ENCODE measurements at regions not wholly inside any gene's neighbourhood (a gene's known extent, or its start where the extent isn't known, plus 50 kb on each side); places are given as distances from the start of the nearest gene placed in this dataset.
"Not testable (repeated sequence)": the region's sequence is repeated elsewhere in the genome, so short reads cannot be mapped to it uniquely, and the experiment has no call there.

DNA sequence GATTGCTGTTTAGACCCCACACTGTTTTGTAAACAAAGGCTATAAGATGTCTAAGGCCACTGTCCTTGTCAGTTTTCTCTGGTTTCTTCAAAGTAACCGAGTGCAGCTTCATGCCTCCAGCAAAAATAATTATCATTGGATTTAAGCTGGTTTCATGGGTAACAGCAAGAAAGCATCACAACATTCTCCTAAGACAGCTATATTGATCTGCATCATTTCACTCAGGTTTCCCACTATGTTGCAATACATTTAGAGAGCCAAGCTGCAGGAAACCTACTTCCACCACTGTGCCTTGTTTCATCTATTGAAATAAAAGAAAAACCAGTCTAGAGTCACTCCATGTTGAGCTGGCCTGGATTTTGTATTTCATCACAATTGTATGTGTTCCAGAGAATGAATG, 351.4 kb downstream of the OXSM start:
- no peak for DNase-seq (ENCODE audit: low spot score)
- Histone ChIP-seq H3K27ac (ENCODE audit: low read depth in 1 of 2, low read length in 2 of 2) (no peak overlapping the region), H3K9ac (ENCODE audit: low read depth in 1 of 2, low read length in 2 of 2) (no peak overlapping the region), H3K4me3 (ENCODE audit: low read depth in 1 of 3, low read length in 3 of 3) (no peak overlapping the region), H3K9me3 (ENCODE audit: control insufficient read depth in 4 of 4, low read length in 3 of 4) (peaks cover 0 to 8% (median 3%) of the 10 kb centered on the region in 4 donors), H3K4me1 (ENCODE audit: control insufficient read depth in 4 of 4, insufficient read depth in 4 of 4, low read length in 3 of 4) (no peaks in the 10 kb centered on the region), H3K36me3 (ENCODE audit: control insufficient read depth in 4 of 4, insufficient read depth in 3 of 4, low read depth in 1 of 4, low read length in 3 of 4) (no peaks in the 10 kb centered on the region), H3K27me3 (ENCODE audit: control insufficient read depth in 4 of 4, insufficient read depth in 4 of 4, low read length in 3 of 4) (no peaks in the 10 kb centered on the region)
- 75% methylated on average over 1 of the region's 1 CpG for WGBS
- TF ChIP-seq FOXA1 (IDR thresholded peaks at IDR 0.05) (no peak), SP1 (IDR thresholded peaks at IDR 0.05) (no peak), RXRA (IDR thresholded peaks at IDR 0.05) (no peak), HNF4A (conservative IDR thresholded peaks at IDR 0.05) (no peak), RAD21 (IDR thresholded peaks at IDR 0.05) (no peak), ATF3 (IDR thresholded peaks at IDR 0.05) (no peak), NR2F2 (IDR thresholded peaks at IDR 0.05) (no peak), REST (IDR thresholded peaks at IDR 0.05) (no peak), EGR1 (IDR thresholded peaks at IDR 0.05; ENCODE audit: low read depth in 2 of 2) (no peak), YY1 (IDR thresholded peaks at IDR 0.05) (no peak), FOXA2 (IDR thresholded peaks at IDR 0.05) (no peak), TAF1 (conservative IDR thresholded peaks at IDR 0.05) (no peak)
- TF ChIP-seq, protein P1, sequence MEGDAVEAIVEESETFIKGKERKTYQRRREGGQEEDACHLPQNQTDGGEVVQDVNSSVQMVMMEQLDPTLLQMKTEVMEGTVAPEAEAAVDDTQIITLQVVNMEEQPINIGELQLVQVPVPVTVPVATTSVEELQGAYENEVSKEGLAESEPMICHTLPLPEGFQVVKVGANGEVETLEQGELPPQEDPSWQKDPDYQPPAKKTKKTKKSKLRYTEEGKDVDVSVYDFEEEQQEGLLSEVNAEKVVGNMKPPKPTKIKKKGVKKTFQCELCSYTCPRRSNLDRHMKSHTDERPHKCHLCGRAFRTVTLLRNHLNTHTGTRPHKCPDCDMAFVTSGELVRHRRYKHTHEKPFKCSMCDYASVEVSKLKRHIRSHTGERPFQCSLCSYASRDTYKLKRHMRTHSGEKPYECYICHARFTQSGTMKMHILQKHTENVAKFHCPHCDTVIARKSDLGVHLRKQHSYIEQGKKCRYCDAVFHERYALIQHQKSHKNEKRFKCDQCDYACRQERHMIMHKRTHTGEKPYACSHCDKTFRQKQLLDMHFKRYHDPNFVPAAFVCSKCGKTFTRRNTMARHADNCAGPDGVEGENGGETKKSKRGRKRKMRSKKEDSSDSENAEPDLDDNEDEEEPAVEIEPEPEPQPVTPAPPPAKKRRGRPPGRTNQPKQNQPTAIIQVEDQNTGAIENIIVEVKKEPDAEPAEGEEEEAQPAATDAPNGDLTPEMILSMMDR (IDR thresholded peaks at IDR 0.05; ENCODE audit: low read depth, low read length, missing input control) = no peak

DNA sequence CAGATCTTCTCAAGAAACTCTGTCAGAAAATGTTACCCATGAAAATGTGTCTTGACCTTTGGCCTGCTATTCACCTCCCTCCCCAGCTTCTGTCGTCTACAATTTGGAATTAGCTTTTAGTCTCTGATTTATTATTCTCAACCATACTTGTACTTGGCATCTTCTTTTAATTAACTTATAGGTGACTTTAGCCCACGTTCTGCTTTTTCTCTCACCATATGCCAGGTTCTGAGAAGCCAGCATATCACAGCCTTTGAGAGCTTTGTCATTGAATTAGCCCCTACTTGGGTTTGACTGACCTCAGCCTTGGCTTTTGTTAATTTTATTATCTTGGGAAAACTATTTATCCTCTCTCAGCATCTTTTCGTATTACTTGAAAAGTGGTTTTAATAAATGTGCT, 355.9 kb downstream of the OXSM start:
- WGBS = 63% methylated on average over 3 of the region's 3 CpGs

DNA sequence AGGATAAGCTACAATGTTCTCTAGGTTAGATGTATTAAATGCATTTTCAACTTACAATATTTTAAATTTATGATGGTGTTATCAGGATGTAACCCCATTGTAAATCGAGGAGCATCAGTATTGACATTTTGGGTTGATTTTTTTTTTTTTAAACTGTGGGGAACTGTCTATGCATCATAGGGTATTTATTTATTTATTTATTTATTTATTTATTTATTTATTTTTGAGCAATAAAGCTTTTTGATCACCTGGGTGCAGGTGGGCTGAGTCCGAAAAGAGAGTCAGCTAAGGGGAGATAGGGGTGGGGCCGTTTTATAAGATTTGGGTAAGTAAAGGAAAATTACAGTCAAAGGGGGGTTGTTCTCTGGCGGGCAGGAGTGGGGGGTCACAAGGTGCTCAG, 367.5 kb downstream of the OXSM start:
- H3K27me3 ChIP-seq (ENCODE audit: control insufficient read depth in 4 of 4, insufficient read depth in 4 of 4, low read length in 3 of 4); H3K4me3 ChIP-seq (ENCODE audit: low read depth in 1 of 3, low read length in 3 of 3); H3K27ac ChIP-seq (ENCODE audit: low read depth in 1 of 2, low read length in 2 of 2); H3K4me1 ChIP-seq (ENCODE audit: control insufficient read depth in 4 of 4, insufficient read depth in 4 of 4, low read length in 3 of 4); DNase-seq (ENCODE audit: low spot score); H3K9ac ChIP-seq (ENCODE audit: low read depth in 1 of 2, low read length in 2 of 2); H3K9me3 ChIP-seq (ENCODE audit: control insufficient read depth in 4 of 4, low read length in 3 of 4); H3K36me3 ChIP-seq (ENCODE audit: control insufficient read depth in 4 of 4, insufficient read depth in 3 of 4, low read depth in 1 of 4, low read length in 3 of 4): not testable (repeated sequence)
- WGBS = 82% methylated on average over 4 of the region's 4 CpGs

More for the DNA sequence above, 355.9 kb downstream of the OXSM start:
- H3K4me1 ChIP-seq (ENCODE audit: control insufficient read depth in 4 of 4, insufficient read depth in 4 of 4, low read length in 3 of 4) = no peaks in the 10 kb centered on the region
- H3K4me3 ChIP-seq (ENCODE audit: low read depth in 1 of 3, low read length in 3 of 3) = no peak overlapping the region
- no peaks in the 10 kb centered on the region for H3K36me3 ChIP-seq (ENCODE audit: control insufficient read depth in 4 of 4, insufficient read depth in 3 of 4, low read depth in 1 of 4, low read length in 3 of 4)
- H3K27ac ChIP-seq (ENCODE audit: low read depth in 1 of 2, low read length in 2 of 2) = no peak overlapping the region
- DNase-seq (ENCODE audit: low spot score) = no peak
- TF ChIP-seq, protein P2, sequence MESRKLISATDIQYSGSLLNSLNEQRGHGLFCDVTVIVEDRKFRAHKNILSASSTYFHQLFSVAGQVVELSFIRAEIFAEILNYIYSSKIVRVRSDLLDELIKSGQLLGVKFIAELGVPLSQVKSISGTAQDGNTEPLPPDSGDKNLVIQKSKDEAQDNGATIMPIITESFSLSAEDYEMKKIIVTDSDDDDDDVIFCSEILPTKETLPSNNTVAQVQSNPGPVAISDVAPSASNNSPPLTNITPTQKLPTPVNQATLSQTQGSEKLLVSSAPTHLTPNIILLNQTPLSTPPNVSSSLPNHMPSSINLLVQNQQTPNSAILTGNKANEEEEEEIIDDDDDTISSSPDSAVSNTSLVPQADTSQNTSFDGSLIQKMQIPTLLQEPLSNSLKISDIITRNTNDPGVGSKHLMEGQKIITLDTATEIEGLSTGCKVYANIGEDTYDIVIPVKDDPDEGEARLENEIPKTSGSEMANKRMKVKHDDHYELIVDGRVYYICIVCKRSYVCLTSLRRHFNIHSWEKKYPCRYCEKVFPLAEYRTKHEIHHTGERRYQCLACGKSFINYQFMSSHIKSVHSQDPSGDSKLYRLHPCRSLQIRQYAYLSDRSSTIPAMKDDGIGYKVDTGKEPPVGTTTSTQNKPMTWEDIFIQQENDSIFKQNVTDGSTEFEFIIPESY (IDR thresholded peaks at IDR 0.05) = no peak
- H3K9ac ChIP-seq (ENCODE audit: low read depth in 1 of 2, low read length in 2 of 2) = no peak overlapping the region
- H3K27me3 ChIP-seq (ENCODE audit: control insufficient read depth in 4 of 4, insufficient read depth in 4 of 4, low read length in 3 of 4) = no peaks in the 10 kb centered on the region
- peaks cover 0 to 3% (median 0%) of the 10 kb centered on the region in 4 donors for H3K9me3 ChIP-seq (ENCODE audit: control insufficient read depth in 4 of 4, low read length in 3 of 4)

Data from liver (tissue), 8 donors.